Adrenal gland (tissue), 5 donors: ENCODE measurements at regions not wholly inside any gene's neighbourhood (a gene's known extent, or its start where the extent isn't known, plus 50 kb on each side); places are given as distances from the start of the nearest gene placed in this dataset.

Experiments
- POLR2A ChIP-seq, 2 donors: fragments of 450-650 bp; IDR thresholded peaks; one replicate each; pipeline ENCODE4 v1.6.1; 2017; ENCODE audit warnings: antibody characterized with exemption in 2 of 2, mild to moderate bottlenecking in 2 of 2, moderate library complexity in 1 of 2
- TF ChIP-seq, protein P1 (sequence below), 6 experiments: fragments of 450-650 bp in 4 of 6; fragments of 200-600 bp in 2 of 6; sonication (generic) in 1 of 6; IDR thresholded peaks; 1 replicate in 5 of 6; 2 replicates in 1 of 6; pipeline versions ENCODE4 v1.5.1 to v1.8.0; 2016 to 2021; ENCODE audit warnings: antibody characterized with exemption in 6 of 6, mild to moderate bottlenecking in 2 of 6, moderate library complexity in 1 of 6
- donor health status: DM: no; HTN: no; CAD: no.

GRCh38 chr4:52507774-52508173 is 151.3 kb downstream of the USP46 start:
- TF ChIP-seq, protein P1, sequence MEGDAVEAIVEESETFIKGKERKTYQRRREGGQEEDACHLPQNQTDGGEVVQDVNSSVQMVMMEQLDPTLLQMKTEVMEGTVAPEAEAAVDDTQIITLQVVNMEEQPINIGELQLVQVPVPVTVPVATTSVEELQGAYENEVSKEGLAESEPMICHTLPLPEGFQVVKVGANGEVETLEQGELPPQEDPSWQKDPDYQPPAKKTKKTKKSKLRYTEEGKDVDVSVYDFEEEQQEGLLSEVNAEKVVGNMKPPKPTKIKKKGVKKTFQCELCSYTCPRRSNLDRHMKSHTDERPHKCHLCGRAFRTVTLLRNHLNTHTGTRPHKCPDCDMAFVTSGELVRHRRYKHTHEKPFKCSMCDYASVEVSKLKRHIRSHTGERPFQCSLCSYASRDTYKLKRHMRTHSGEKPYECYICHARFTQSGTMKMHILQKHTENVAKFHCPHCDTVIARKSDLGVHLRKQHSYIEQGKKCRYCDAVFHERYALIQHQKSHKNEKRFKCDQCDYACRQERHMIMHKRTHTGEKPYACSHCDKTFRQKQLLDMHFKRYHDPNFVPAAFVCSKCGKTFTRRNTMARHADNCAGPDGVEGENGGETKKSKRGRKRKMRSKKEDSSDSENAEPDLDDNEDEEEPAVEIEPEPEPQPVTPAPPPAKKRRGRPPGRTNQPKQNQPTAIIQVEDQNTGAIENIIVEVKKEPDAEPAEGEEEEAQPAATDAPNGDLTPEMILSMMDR (IDR thresholded peaks at IDR 0.05), result no peak
- no peak for TF ChIP-seq POLR2A (IDR thresholded peaks at IDR 0.05)
